ENCODE measurements at regions not wholly inside any gene's neighbourhood (a gene's known extent, or its start where the extent isn't known, plus 50 kb on each side); places are given as distances from the start of the nearest gene placed in this dataset.

DNA sequence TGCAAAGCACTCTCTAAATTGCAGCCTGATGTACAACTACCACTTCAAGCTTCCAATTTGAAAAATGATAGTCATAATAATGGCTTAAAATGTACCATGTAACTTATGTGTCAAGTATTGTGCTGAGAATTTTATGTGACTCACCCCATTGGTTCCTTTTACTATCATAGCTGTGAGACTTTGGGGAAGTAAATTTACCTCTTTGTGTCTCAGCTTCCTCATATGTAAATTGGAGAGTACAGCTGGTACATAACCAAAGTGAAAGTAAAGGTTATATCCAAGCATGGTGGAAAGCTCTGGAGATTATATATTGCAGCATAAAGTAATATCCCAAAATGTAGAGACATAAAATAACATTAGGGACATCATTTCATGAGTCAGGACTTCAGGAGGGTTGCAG lies 2200.4 kb upstream of the C9orf72 start:
- no peak overlapping the region for H2AK5ac ChIP-seq (ENCODE audit: insufficient read length, low read length)
- H3K9ac ChIP-seq (ENCODE audit: extremely low read depth, insufficient read length, low read length) = no peak overlapping the region
- H3K36me3 Mint-ChIP-seq (ENCODE audit: insufficient read depth in 1 of 3, low read depth in 3 of 3) = no peaks in the 10 kb centered on the region
- H3K4me1 ChIP-seq (ENCODE audit: insufficient read depth, low read length) = no peaks in the 10 kb centered on the region
- H3K4me1 Mint-ChIP-seq = no peaks in the 10 kb centered on the region
- no peak overlapping the region for H3K4ac ChIP-seq (ENCODE audit: low read depth, low read length)
- TF ChIP-seq, protein P1, sequence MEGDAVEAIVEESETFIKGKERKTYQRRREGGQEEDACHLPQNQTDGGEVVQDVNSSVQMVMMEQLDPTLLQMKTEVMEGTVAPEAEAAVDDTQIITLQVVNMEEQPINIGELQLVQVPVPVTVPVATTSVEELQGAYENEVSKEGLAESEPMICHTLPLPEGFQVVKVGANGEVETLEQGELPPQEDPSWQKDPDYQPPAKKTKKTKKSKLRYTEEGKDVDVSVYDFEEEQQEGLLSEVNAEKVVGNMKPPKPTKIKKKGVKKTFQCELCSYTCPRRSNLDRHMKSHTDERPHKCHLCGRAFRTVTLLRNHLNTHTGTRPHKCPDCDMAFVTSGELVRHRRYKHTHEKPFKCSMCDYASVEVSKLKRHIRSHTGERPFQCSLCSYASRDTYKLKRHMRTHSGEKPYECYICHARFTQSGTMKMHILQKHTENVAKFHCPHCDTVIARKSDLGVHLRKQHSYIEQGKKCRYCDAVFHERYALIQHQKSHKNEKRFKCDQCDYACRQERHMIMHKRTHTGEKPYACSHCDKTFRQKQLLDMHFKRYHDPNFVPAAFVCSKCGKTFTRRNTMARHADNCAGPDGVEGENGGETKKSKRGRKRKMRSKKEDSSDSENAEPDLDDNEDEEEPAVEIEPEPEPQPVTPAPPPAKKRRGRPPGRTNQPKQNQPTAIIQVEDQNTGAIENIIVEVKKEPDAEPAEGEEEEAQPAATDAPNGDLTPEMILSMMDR (conservative IDR thresholded peaks at IDR 0.05) = no peak
- H3K56ac ChIP-seq (ENCODE audit: insufficient read length, low read depth, low read length) = no peak overlapping the region
- no peaks in the 10 kb centered on the region for H3K9me3 ChIP-seq (ENCODE audit: control insufficient read depth, low read depth, low read length)
- H4K91ac ChIP-seq (ENCODE audit: insufficient read length, low read depth, low read length) = no peak overlapping the region
- H4K5ac ChIP-seq (ENCODE audit: insufficient read length, low read depth, low read length) = no peak overlapping the region
- no peaks in the 10 kb centered on the region for H3K79me1 ChIP-seq (ENCODE audit: insufficient read depth, low read depth, low read length, poor library complexity, severe bottlenecking)
- H3K18ac ChIP-seq (ENCODE audit: insufficient read length, low read depth, low read length) = no peak overlapping the region
- no peak overlapping the region for H2BK120ac ChIP-seq (ENCODE audit: low read depth, low read length, poor library complexity, severe bottlenecking)
- no peak overlapping the region for H2BK15ac ChIP-seq (ENCODE audit: low read depth, low read length)
- no peak overlapping the region for H3K4me3 Mint-ChIP-seq
- no peak overlapping the region for H3K27ac ChIP-seq (ENCODE audit: insufficient read length, low read depth, low read length)
- H3T11ph ChIP-seq (ENCODE audit: low read length) = no peak overlapping the region
- no peak overlapping the region for H2BK20ac ChIP-seq (ENCODE audit: low read depth, low read length, poor library complexity, severe bottlenecking)
- no peak overlapping the region for H2BK12ac ChIP-seq (ENCODE audit: insufficient read length, low read depth, low read length)
- H3K23ac ChIP-seq (ENCODE audit: insufficient read length, low read depth, low read length) = no peak overlapping the region
- H3K27ac Mint-ChIP-seq = no peak overlapping the region
- H2BK5ac ChIP-seq (ENCODE audit: insufficient read length, low read length) = no peak overlapping the region
- no peaks in the 10 kb centered on the region for H3K23me2 ChIP-seq (ENCODE audit: insufficient read length, low read depth, low read length, poor library complexity, severe bottlenecking)
- no peak overlapping the region for H2AFZ ChIP-seq (ENCODE audit: low read length)
- no peaks in the 10 kb centered on the region for H3K27me3 ChIP-seq (ENCODE audit: insufficient read depth, low read length)
- no peaks in the 10 kb centered on the region for H4K20me1 ChIP-seq (ENCODE audit: control insufficient read depth, insufficient read depth, insufficient read length)
- no peak overlapping the region for H3K14ac ChIP-seq (ENCODE audit: insufficient read depth, low read length)
- no peaks in the 10 kb centered on the region for H3K79me2 ChIP-seq (ENCODE audit: insufficient read depth, low read length)
- no peak overlapping the region for H3K4me2 ChIP-seq (ENCODE audit: insufficient read depth, insufficient read length, low read length)
- no peaks in the 10 kb centered on the region for H3K9me3 Mint-ChIP-seq
- H4K8ac ChIP-seq (replicated peaks; ENCODE audit: insufficient read length, low read depth, low read length) = no peak overlapping the region
- DNase-seq = no peak
- no peaks in the 10 kb centered on the region for H3K27me3 Mint-ChIP-seq (ENCODE audit: low read depth)

All from H9 (cell line).